Right lobe of liver (tissue), 4 donors: ENCODE measurements at regions not wholly inside any gene's neighbourhood (a gene's known extent, or its start where the extent isn't known, plus 50 kb on each side); places are given as distances from the start of the nearest gene placed in this dataset.

Source experiments
- POLR2A ChIP-seq: fragments of 450-650 bp; IDR thresholded peaks from one replicate; pipeline ENCODE4 v1.6.1; 2017; ENCODE audit warnings: antibody characterized with exemption, mild to moderate bottlenecking
- TF ChIP-seq, protein P1 (sequence below), 4 donors: fragments of 200-600 bp in 3 of 4; fragments of 450-650 bp in 1 of 4; IDR thresholded peaks; one replicate each; pipeline versions ENCODE4 v1.5.1 to v1.8.0; 2016 to 2022; ENCODE audit warnings: antibody characterized with exemption in 4 of 4, mild to moderate bottlenecking in 2 of 4
- donor health status: DM: no; HTN: no; CAD: no.
- donor health status: DM: no; HTN: no; CAD: no.
- donor health status: DM: no; HTN: yes; CAD: no.

DNA sequence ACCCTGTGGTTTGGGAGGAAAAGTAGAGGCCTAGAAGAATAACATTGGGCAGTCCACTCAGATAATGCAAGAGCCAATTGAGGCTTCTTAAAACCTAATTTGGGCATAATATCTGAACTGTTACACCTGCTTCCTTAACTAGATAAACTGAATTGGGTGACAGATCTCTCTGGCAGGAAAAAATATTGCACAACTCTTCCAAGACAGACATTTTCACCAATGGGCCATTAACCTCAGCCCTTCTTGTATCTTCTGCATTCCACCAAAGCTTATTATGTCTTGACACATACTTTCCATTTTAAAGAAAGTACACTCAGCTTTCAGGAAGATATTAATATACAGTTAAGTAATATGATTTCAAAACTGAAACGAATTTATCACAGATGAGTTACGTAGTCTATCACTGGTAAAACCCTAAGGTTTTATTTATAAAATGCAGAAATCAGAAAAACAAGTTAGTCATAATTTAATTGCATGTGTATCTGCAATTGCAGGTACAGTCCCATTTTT is 79.9 kb upstream of the MON1B start:
- TF ChIP-seq, protein P1, sequence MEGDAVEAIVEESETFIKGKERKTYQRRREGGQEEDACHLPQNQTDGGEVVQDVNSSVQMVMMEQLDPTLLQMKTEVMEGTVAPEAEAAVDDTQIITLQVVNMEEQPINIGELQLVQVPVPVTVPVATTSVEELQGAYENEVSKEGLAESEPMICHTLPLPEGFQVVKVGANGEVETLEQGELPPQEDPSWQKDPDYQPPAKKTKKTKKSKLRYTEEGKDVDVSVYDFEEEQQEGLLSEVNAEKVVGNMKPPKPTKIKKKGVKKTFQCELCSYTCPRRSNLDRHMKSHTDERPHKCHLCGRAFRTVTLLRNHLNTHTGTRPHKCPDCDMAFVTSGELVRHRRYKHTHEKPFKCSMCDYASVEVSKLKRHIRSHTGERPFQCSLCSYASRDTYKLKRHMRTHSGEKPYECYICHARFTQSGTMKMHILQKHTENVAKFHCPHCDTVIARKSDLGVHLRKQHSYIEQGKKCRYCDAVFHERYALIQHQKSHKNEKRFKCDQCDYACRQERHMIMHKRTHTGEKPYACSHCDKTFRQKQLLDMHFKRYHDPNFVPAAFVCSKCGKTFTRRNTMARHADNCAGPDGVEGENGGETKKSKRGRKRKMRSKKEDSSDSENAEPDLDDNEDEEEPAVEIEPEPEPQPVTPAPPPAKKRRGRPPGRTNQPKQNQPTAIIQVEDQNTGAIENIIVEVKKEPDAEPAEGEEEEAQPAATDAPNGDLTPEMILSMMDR (IDR thresholded peaks at IDR 0.05): no peak
- TF ChIP-seq POLR2A: no peak
